IPS-11a (cell line): ENCODE measurements at regions not wholly inside any gene's neighbourhood (a gene's known extent, or its start where the extent isn't known, plus 50 kb on each side); places are given as distances from the start of the nearest gene placed in this dataset.

Source experiments
- H3K4me3 ChIP-seq: one replicate; pipeline ENCODE4 v1.5.1; 2013; ENCODE audit warnings: low read depth, low read length, control low read depth

DNA sequence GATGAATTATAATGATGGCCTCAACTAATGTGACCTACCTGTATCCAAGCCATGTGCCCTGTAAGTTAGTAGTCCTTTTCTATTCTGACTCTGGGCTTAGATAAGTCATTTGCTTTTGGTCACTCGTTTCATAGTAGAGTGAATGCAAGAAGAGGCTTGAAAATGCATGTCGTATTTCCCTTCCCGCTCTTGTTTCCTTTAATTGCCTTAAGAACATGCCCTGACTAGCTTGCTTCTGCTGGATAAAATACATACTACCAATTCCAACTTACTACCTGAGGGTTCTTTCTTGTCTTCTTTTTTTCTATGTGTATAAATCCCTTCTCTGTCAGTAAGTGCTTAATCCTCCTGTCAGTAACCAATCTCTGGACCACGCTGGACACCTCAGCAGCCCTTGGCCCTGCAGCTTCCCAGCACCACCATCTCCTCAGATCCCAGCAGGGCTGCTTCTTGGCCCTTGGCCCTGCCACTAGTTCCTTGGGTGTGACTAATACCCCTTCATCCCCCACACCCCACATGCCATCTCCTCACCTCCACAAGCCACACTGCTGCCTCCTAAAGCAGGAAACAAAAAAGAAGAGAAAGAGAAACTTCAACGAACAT lies 771.7 kb downstream of the IGSF11 start:
- no peak overlapping the region for H3K4me3 ChIP-seq

DNA sequence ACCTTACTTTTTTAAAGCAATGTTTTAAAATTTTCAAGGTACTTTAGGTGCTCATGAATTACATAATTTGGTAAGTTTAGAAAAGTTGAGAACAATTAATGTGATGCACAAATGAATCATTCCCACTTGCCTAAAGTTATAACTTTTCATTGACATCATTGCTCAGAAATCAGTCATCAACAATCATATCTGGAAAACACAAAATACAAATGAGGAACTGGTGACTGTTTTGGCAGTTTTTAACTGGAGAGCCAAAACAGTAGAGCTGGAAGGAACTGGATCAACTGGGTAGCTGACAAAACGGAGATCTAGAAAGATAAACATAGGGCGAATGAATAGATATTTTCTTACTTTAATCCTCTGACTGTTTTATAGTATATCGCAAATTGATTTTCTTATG lies 767.1 kb downstream of the IGSF11 start:
- no peak overlapping the region for H3K4me3 ChIP-seq

DNA sequence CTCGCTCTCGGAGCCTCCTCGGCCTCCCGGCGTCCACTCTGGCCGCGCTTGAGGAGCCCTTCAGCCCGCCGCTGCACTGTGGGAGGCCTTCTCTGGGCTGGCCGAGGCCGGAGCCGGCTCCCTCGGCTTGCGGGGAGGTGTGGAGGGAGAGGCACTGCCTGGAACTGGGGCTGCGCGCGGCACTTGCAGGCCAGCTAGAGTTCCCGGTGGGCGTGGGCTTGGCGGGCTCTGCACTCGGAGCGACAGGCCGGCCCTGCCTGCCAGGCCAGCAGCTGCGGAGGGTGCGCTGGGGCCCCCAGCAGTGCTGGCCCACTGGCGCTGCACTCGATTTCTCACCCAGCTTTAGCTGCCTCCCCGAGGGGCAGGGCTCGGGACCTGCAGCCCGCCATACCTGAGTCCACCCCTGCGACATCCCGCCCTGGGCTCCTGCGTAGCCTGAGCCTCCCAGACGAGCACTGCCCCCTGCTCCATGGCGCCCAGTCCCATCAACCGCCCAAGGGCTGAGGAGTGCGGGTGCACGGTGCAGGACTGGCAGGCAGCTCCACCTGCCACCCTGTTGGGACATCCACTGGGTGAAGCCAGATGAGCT lies 765.0 kb downstream of the IGSF11 start:
- H3K4me3 ChIP-seq: no peak overlapping the region

DNA sequence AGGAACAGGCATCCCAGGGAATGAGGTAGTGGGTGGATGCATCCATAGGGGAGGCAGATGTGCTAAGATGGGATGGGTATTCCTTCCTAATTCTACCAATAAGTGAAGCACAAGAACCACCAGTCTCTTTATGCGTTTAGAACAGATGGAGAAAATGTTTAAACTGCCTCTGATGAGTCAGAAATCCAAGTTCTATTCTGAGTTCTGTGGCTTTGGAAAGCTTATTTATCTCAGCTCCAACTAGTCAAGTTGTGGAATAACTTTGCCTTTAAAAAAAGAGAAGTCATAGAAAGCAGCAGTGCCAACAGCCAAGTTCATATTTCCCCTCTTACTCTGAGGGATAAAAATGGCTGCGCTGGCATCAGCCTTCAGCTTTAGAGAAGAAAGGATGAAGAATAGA lies 761.7 kb downstream of the IGSF11 start:
- no peak overlapping the region for H3K4me3 ChIP-seq

DNA sequence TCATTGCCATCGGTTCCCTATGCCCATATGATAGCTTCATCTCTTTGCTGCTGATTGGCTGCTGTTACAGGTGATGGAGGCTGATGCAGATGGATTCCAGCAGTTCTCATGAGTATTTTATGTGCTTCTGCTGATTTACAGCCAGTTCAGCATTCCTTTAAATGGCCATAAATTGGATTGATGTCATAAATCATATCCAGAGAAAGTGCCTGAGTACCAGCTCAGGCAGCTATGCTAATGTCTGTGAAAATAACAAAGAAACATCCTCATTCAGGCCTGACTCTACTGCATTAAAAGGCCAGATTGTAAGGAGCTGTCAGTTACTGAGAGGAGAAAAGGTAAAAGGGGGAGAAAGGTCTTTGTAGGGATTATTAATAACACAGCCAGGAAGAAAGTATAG lies 756.8 kb downstream of the IGSF11 start:
- H3K4me3 ChIP-seq: no peak overlapping the region

DNA sequence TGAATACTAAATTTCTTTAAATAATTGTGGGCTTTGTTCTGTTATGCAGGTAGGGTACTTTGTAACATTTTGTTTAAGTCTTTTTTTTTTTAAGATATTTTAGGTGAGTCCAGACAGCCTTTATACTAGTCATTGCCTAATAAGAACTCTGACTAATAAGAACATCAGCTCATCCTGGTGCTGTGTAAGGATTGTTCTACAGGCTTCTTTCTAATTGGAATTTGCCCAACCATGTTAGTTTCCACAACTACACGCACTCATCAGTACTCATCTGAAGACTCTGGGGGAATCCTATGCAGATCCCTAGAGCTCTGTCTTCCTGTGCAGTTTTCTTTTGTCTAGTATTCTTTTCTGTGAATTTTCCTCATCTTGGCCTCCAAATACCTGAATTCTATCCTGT lies 741.8 kb downstream of the IGSF11 start:
- H3K4me3 ChIP-seq: no peak overlapping the region

DNA sequence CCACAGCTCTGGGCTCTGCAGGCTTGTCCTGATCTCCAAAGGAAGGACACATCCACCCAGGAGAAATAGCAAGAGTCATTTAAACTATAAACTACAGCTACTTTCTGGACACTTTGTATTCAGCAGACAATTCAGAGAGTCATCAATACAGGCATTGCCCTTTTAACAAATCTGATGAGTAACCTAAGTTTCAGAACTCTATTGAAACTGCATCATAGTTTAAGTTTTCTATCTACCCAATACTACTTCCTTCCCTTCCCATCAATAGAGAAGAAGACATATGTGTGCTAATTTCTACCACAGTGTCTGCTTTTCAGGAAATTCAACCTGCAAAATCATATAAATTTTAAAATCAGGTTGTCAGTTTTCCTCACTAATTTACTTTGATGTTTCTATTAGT lies 736.5 kb downstream of the IGSF11 start:
- no peak overlapping the region for H3K4me3 ChIP-seq

DNA sequence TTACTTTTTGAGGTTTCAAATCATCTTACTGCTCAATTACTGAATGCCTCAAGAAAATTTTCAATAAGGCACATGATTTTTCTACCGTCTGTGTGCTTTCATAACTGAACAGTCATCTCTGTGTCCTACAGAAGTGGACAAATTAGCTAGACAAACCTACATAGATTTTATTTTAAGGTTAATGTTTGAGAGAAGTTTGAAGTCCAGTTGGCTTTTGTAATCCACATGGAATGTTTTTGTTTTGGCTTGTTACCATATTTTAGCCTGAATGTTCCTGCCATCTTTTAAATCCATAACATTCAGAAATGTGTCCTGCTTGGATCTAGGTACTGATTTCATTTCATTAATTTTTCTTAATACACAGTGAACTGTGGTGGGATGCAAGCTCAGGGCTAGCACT lies 730.1 kb downstream of the IGSF11 start:
- no peak overlapping the region for H3K4me3 ChIP-seq

DNA sequence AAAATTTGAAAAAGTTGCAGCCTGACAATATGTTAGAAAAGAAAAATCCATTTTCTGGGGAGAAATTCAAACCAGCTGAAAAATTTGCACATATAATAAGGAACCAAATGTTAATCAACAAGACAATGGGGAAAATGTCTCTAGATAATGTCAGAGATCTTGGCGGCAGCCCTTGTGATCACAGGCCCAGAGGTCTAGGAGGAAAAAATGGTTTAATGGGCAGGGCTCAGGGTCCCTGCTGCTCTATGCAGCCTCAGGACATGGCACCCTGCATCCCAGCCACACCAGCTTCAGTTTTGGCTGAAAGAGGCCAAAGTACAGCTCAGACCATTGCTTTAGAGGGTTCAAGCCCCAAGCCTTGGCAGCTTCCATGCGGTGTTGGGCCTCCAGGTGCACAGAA lies 701.9 kb downstream of the IGSF11 start:
- no peak overlapping the region for H3K4me3 ChIP-seq

DNA sequence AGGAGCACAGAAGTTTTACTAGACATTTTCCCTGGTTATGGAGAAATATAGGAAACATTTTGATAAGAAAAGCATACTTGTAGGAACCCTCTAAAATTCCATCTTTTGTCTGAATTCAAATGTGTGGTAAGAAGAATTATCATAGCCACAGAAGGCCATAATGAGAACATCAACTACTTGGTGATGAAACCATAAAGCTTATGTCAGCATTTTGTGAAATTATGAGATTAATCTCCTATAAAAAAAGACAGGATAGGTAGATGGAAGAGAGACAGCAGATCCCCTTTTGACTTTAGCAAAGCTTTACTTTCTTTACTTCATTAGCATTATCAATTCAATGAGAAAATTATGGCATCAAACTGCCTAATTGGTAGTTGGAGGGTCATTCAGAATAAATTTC lies 697.0 kb downstream of the IGSF11 start:
- H3K4me3 ChIP-seq: no peak overlapping the region

DNA sequence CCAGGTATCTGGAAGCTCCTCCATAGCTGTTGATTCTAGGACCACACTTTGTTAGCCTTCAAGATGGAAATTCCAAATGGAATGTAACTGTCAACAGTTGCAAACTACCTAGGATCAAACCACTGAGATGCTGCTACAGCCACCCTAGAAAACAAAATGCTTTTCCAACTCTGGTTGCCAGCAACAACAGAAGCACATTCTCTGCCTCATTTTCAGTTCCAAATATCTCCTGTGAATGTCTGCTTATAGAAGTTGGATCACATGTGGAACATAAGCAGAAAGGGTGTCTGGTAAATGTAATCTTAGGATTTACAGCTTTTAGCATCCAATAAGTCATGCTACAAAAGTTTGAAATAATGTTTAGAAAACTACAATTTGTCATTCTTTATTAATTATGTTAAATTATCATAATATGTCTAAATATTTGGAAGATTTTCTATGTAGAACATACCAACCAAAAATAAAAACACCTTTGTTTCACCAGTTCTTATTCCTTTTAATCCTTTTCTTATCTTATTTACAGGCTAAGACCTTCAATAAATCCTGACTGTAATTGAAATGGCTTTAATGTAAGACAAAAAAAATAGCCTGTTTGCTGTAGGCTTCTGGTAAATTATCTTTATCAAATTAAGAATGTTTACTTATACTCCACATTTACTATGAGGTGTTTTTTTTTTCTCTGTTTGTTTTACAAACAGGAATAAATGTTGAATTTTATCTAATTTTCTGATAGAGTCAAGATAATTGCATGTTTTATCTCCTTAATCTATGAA lies 687.1 kb downstream of the IGSF11 start:
- no peak overlapping the region for H3K4me3 ChIP-seq

DNA sequence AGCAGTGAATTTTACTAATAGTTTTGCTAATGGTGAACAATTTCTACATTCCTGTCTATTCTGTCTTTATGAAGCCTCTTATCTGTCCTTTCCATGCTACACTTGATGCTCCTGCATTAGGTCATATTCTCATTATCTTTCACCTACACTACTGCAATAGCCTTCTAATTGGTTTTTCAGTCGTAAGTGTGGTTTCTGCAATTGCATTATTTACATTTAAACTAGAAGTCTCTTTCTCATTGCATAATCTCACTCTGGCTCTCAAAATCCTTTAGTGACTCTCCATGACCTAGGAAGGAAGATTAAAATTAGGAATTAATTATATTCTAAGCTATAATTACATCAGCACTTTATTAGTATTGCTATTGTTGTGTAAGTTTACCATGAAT lies 686.5 kb downstream of the IGSF11 start:
- no peak overlapping the region for H3K4me3 ChIP-seq

DNA sequence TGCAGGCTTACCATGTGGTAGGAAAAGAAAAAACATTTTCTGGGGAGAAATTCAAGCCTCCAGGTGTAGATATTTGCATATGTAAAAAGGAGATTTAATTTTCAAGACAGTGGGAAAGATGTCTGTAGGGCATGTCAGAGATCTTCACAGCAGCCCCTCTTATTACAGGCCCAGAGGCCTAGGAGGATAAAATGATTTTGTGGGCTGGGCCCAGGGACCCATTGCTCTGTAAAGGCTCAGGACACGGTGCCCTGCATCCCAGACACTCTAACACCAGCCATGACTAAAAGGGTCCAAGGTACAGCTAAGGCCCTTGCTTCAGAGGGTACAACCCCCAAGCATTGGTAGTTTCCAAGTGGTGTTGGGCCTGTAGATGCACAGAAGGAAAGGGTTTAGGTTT lies 680.1 kb downstream of the IGSF11 start:
- H3K4me3 ChIP-seq: no peak overlapping the region

DNA sequence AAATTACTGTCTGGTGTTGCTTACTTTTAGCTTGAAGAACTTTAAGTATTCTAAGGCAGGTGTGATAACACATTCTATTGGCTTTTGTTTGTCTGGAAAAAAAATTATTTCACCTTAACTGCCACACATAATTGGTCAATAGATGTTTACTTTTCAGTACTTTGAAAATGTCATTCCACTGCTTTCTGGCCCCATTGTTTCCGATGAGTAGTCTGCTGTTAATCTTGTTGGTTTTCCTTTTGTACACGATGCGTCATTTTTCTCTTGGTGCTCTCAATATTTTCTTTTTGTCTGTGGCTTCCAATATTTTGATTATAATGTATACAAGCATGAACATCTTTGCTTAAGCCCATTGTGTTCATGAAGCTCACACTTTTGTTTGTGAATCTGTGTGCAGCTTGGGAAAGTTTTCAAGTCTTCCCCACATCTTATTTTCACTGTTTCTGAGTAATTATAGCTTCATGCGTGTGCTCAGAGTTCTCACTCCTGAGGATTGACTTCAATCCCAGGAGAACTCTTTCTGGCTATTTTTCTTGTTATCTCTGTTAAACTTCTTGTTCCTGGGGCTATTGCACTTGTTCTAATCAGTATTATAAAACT lies 664.7 kb downstream of the IGSF11 start:
- H3K4me3 ChIP-seq: no peak overlapping the region

DNA sequence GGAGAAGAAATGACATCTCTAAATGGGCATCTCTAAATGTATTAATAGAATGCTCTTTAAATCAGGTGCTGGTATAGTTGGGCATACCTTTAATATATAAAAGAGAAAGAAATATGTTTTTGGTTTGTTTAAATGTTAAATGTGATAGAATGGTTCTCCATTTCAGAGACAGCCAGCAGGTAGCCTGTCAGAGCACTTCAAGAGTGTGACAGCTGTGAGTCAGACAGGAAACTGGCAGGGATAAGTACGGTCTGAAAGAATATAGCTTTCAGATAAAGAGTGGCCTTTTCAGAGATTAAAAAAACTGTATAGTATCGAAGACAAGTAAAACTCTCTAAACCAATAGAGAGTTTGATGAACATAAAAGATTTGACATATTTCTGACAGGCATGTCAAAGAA lies 654.1 kb downstream of the IGSF11 start:
- no peak overlapping the region for H3K4me3 ChIP-seq

DNA sequence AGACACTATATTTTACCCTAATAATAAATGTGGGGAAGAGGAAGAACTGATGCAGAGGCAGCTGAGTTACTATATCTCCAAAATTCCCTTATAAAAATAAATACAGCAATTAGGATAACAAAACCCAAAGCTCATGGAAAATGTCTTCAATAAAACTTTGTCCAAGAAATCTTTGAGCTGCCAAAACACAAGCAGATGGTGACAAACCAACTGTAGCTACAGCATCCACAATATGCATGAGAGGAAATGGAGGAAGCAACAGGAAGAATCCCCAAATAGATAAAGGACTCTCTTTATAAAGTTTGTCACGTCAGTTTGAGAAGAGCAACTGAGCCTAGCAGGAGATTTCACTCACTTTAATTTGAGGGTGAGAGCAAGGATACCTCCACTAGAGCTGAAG lies 638.2 kb downstream of the IGSF11 start:
- no peak overlapping the region for H3K4me3 ChIP-seq

DNA sequence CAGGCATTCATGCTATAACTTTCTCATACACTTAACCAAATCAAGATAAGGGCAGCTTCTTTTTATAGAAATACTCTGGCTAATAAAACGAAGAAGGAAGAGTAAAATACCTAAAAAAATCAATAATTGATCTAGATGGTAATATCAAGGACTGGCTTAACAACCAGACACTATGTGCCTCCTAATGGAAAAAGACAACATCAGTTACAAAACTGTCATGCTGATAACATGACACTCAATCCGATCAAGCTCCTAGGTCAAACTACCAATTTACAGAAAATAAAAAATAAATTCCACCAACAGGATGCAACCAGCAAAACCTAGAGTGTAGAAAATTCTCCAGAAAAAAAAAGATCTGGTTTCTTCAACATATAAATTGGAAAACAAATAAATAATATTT lies 634.6 kb downstream of the IGSF11 start:
- no peak overlapping the region for H3K4me3 ChIP-seq

DNA sequence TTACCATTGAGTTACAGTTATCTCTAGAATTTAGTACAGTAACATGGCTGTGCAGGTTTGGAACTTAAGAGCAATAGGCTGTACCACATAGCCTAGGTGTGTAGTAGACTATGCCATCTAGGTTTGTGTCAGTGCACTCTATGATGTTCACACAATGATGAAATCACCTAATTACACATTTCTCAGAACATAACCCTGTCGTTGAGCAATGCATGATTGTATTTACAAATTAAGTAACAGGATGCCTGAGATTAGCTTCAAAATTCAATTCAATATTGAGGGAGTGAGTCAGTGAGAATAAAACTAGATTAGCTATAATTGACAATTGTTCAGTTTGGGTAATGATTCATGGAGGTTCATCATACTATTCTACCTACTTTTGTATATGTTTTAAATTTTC lies 633.8 kb downstream of the IGSF11 start:
- no peak overlapping the region for H3K4me3 ChIP-seq

DNA sequence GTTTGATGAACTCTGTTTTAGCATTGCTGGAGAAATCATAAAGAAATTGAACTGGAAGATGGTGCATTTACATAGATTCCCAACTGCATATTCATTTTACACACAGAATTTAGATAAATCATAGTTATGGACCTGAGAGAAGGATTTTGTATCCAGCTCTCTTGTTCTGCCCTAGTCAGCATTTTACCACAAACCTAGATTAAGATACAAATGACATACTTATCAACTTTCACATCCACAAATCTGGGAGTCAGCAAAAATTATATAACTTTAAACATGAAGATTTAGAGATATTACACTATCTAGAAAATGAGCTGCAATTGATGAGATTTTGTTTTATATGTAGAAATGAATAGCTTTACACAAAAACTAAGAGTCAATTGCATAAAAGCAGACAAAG lies 632.8 kb downstream of the IGSF11 start:
- no peak overlapping the region for H3K4me3 ChIP-seq

DNA sequence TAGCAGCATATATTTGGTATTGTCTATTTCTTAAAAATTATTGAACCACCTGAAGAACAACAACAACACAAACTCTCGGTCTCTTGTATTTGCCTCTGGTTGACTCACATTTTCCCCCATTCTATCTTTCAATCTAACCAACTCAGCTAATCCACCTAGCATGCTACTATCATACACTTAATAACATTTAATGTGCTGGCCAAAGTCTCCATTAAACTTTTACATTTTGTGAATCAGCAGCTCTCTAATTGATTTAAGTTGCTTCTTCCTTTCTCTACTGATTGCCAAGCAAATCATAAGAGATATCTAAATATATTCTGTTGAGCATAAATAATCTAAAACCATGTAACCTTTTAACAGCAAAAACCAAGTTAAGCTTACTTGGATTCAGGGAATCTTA lies 631.7 kb downstream of the IGSF11 start:
- no peak overlapping the region for H3K4me3 ChIP-seq

DNA sequence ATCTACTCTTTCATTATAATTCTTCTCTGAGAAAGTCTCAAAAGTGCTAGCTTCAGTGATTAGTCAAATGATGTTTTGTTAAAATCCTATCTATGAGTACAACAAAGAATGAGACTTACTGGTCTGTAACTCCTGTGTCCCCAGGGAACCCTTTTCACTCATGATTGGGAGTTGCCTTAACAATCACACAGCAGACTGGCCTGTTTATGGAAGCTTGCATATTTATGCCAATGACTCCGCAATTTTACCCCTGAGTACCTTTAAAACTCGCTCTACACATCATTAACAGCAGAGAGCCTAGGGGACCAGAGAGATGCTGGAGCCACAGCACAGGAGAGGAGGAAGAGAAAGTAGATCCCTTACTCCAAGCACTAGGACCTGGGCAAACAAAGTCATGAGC lies 628.1 kb downstream of the IGSF11 start:
- no peak overlapping the region for H3K4me3 ChIP-seq

DNA sequence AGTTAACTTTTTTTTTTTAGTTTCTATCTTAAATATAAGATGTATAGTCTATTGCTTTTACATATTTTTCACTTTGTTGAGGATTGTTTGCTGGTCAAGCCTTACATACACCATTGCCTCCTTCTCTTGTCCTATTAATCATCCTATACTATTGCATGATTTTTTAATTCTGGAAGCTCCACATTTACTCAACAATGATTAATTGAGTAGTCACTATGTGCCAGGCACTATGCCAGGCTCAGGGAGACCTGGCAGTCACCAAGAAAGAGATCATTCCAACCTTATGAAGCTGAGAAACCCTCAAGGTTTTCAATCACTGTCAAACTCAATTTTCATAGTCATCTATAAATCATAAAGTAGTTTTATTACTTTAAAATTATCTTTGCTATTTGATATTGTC lies 626.2 kb downstream of the IGSF11 start:
- no peak overlapping the region for H3K4me3 ChIP-seq
